CD4-positive, alpha-beta T cell (primary cell): ENCODE measurements at regions not wholly inside any gene's neighbourhood (a gene's known extent, or its start where the extent isn't known, plus 50 kb on each side); places are given as distances from the start of the nearest gene placed in this dataset.

Experiments used
- ATAC-seq: fragments of 200-7000 bp; cut with Tn5 transposase; one replicate; pipeline ENCODE4 v1.10.0; 2022; ENCODE audit warnings: mild to moderate bottlenecking; ENCODE audit not compliant: poor library complexity
- CTCF ChIA-PET: fragments of 350-600 bp; sonication (Branson Sonifier 250); formaldehyde crosslinking; loops from one replicate; lab custom pipeline; 2021; ENCODE audit warnings: antibody characterized with exemption, inconsistent platforms; lab: Charles Lee
- POLR2A ChIA-PET: fragments of 350-600 bp; sonication (Branson Sonifier 250); formaldehyde crosslinking; loops from one replicate; lab custom pipeline; 2021; ENCODE audit warnings: antibody characterized with exemption, inconsistent platforms; lab: Charles Lee
- DNase-seq, 14 experiments: peaks; one replicate each; pipeline ENCODE4 v3.0.0-alpha.2; 2013 to 2020; ENCODE audit warnings: mixed read lengths in 2 of 14
- H3K27ac ChIP-seq, 2 donors: one replicate each; pipeline versions ENCODE4 v1.5.1 to v1.7.0; 2013; ENCODE audit warnings: low read length in 2 of 2, low read depth in 1 of 2, mild to moderate bottlenecking in 1 of 2
- H3K27me3 ChIP-seq, 2 experiments: 1 replicate in 1 of 2; 2 replicates in 1 of 2; pipeline versions ENCODE4 v1.6.1 to v1.7.0; 2013; ENCODE audit warnings: low read length in 2 of 2, control low read depth in 1 of 2, mild to moderate bottlenecking in 1 of 2, moderate library complexity in 1 of 2; ENCODE audit not compliant: insufficient read depth in 2 of 2, control insufficient read depth in 1 of 2
- H3K36me3 ChIP-seq: one replicate; pipeline ENCODE4 v1.6.1; 2013; ENCODE audit warnings: low read length, control low read depth; ENCODE audit not compliant: insufficient read depth
- H3K4me1 ChIP-seq: one replicate; pipeline ENCODE4 v1.6.1; 2013; ENCODE audit warnings: low read length, control low read depth; ENCODE audit not compliant: insufficient read depth
- H3K4me3 ChIP-seq: one replicate; pipeline ENCODE4 v1.5.1; 2013; ENCODE audit warnings: mild to moderate bottlenecking, low read length, moderate library complexity
- H3K9me3 ChIP-seq, 2 experiments: 1 replicate in 1 of 2; 2 replicates in 1 of 2; pipeline versions ENCODE4 v1.6.1 to v1.7.0; 2013; ENCODE audit warnings: low read length in 2 of 2, mild to moderate bottlenecking in 2 of 2, control low read depth in 1 of 2, moderate library complexity in 1 of 2; ENCODE audit not compliant: control insufficient read depth in 1 of 2, insufficient read depth in 1 of 2
- H3K27ac Mint-ChIP-seq: one replicate; pipeline ENCODE4 v1.8.0; 2020; ENCODE audit warnings: mixed read lengths
- H3K27me3 Mint-ChIP-seq: one replicate; pipeline ENCODE4 v1.8.0; 2021; ENCODE audit warnings: mixed read lengths
- H3K36me3 Mint-ChIP-seq: one replicate; pipeline ENCODE4 v1.8.0; 2021; ENCODE audit warnings: low read depth, mixed read lengths
- H3K4me1 Mint-ChIP-seq: one replicate; pipeline ENCODE4 v1.8.0; 2021; ENCODE audit warnings: low read depth, mixed read lengths
- H3K4me3 Mint-ChIP-seq: one replicate; pipeline ENCODE4 v1.8.0; 2020; ENCODE audit warnings: mild to moderate bottlenecking, mixed read lengths
- H3K9me3 Mint-ChIP-seq: one replicate; pipeline ENCODE4 v1.8.0; 2020; ENCODE audit warnings: mixed read lengths
- intact Hi-C, 2 experiments: fragments of 100-400 bp; cut with DNase I in 1 of 2; cut with micrococcal nuclease in 1 of 2; formaldehyde crosslinking; loops; one replicate each; pipeline versions ENCODE4 v1.15.1 to v1.9.0; 2023 to 2025; cut with DNase I, micrococcal nuclease
- TF ChIP-seq, protein P1 (sequence below): fragments of 200-600 bp; IDR thresholded peaks from one replicate; pipeline ENCODE4 v1.8.0; 2022; ENCODE audit warnings: antibody characterized with exemption, mild to moderate bottlenecking

DNA sequence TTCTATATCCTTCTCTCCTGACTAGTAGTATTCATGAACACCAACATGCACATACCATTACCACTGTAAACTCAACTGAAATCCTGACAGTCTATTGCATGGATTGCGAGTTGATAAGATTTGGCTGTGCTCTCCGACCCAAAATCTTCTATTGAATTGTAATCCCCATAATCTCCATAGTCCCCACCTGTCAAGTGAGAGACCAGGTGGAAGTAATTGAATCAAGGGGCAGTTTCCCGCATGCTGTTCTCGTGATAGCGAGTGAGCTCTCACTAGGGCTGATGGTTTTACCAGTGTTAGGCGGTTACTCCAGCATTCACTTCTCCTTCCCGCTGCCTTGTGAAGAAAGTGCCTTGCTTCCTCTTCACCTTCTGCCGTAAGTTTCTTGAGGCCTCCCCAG lies 261.8 kb downstream of the PHF14 start:
- no peak for ATAC-seq
- POLR2A ChIA-PET: no interaction called here
- H3K27me3 Mint-ChIP-seq: no peaks in the 10 kb centered on the region

DNA sequence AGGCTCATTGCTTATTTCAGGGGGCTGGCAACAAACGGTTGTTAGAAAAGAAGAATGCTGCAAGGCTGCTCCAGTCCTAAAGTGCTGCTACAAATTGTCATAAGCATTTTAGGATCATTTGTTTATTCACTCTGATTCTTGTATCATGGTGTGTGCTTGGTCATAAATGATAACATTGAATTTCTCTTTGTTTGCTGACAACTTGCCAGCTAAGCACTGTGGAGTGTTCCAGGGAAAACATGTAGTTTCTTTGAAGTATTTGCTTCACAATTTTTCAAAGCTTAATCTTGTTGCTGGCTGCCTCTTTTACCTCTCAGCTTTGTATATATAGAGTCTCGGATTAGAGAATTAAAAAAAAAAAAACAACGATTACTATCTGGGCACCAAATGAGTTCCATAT lies 263.0 kb downstream of the PHF14 start:
- no peak overlapping the region for H3K4me3 Mint-ChIP-seq
- ChIA-PET POLR2A (no interaction called here), CTCF (no interaction called here)
- H3K36me3 Mint-ChIP-seq: no peaks in the 10 kb centered on the region
- Histone ChIP-seq H3K27me3 (no peaks in the 10 kb centered on the region), H3K4me1 (no peaks in the 10 kb centered on the region), H3K9me3 (no peaks in the 10 kb centered on the region), H3K4me3 (no peak overlapping the region), H3K36me3 (no peaks in the 10 kb centered on the region), H3K27ac (no peak overlapping the region)
- no peak for ATAC-seq
- intact Hi-C loops: no loop called here
- no peaks in the 10 kb centered on the region for H3K4me1 Mint-ChIP-seq
- H3K9me3 Mint-ChIP-seq: no peaks in the 10 kb centered on the region
- no peaks in the 10 kb centered on the region for H3K27me3 Mint-ChIP-seq
- TF ChIP-seq, protein P1, sequence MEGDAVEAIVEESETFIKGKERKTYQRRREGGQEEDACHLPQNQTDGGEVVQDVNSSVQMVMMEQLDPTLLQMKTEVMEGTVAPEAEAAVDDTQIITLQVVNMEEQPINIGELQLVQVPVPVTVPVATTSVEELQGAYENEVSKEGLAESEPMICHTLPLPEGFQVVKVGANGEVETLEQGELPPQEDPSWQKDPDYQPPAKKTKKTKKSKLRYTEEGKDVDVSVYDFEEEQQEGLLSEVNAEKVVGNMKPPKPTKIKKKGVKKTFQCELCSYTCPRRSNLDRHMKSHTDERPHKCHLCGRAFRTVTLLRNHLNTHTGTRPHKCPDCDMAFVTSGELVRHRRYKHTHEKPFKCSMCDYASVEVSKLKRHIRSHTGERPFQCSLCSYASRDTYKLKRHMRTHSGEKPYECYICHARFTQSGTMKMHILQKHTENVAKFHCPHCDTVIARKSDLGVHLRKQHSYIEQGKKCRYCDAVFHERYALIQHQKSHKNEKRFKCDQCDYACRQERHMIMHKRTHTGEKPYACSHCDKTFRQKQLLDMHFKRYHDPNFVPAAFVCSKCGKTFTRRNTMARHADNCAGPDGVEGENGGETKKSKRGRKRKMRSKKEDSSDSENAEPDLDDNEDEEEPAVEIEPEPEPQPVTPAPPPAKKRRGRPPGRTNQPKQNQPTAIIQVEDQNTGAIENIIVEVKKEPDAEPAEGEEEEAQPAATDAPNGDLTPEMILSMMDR: no peak
- DNase-seq: no peak
- H3K27ac Mint-ChIP-seq: no peak overlapping the region

More for the DNA sequence above, 261.8 kb downstream of the PHF14 start:
- Mint-ChIP-seq H3K9me3 (no peaks in the 10 kb centered on the region), H3K36me3 (no peaks in the 10 kb centered on the region), H3K4me1 (no peaks in the 10 kb centered on the region), H3K27ac (no peak overlapping the region), H3K4me3 (no peak overlapping the region)
- TF ChIP-seq, protein P1: no peak
- no peak overlapping the region for H3K27ac ChIP-seq
- H3K36me3 ChIP-seq: no peaks in the 10 kb centered on the region
- no peaks in the 10 kb centered on the region for H3K27me3 ChIP-seq
- no peak overlapping the region for H3K4me3 ChIP-seq
- no peak for DNase-seq
- intact Hi-C loops: no loop called here
- no peaks in the 10 kb centered on the region for H3K4me1 ChIP-seq
- no peaks in the 10 kb centered on the region for H3K9me3 ChIP-seq
- CTCF ChIA-PET: no interaction called here

- intact Hi-C loops: no loop called here
- no peaks in the 10 kb centered on the region for H3K4me1 ChIP-seq
- Mint-ChIP-seq H3K4me3 (no peak overlapping the region), H3K9me3 (no peaks in the 10 kb centered on the region), H3K27me3 (no peaks in the 10 kb centered on the region), H3K27ac (no peak overlapping the region), H3K4me1 (no peaks in the 10 kb centered on the region), H3K36me3 (no peaks in the 10 kb centered on the region)
- ChIA-PET POLR2A (no interaction called here), CTCF (no interaction called here)
- H3K4me3 ChIP-seq: no peak overlapping the region
- ATAC-seq (no peak), DNase-seq (no peak)
- TF ChIP-seq, protein P1: no peak
- no peak overlapping the region for H3K27ac ChIP-seq
- H3K9me3 ChIP-seq: no peaks in the 10 kb centered on the region
- H3K36me3 ChIP-seq: no peaks in the 10 kb centered on the region
- H3K27me3 ChIP-seq: no peaks in the 10 kb centered on the region
Measured at GRCh38 chr7:11237742-11238141, 264.1 kb downstream of the PHF14 start.
